H1 (cell line): ENCODE measurements at regions not wholly inside any gene's neighbourhood (a gene's known extent, or its start where the extent isn't known, plus 50 kb on each side); places are given as distances from the start of the nearest gene placed in this dataset.

Source experiments
- CTCF ChIA-PET: fragments of 300-600 bp; sonication (Branson Sonifier 250); formaldehyde crosslinking; loops from one replicate; lab custom pipeline; 2021; ENCODE audit not compliant: partially characterized antibody; lab: Charles Lee
- POLR2A ChIA-PET: fragments of 300-600 bp; sonication (Branson Sonifier 250); formaldehyde crosslinking; loops from one replicate; lab custom pipeline; 2021; ENCODE audit warnings: inconsistent platforms; ENCODE audit not compliant: partially characterized antibody; lab: Charles Lee
- DNase-seq, 2 experiments: peaks; one replicate each; pipeline versions ENCODE4 v3.0.0 to v3.0.0-alpha.2; 2010 to 2022; ENCODE audit warnings: low spot score in 2 of 2, low read depth in 1 of 2, mixed read lengths in 1 of 2
- FAIRE-seq: peaks from 2 replicates; lab custom pipeline; 2011; peaks lifted over from hg19 to GRCh38; lab: Jason Lieb, UNC
- H2AFZ ChIP-seq: 2 replicates; pipeline ENCODE4 v1.8.1; 2012; ENCODE audit warnings: low read length, inconsistent platforms
- H2AK5ac ChIP-seq: 2 replicates; pipeline ENCODE4 v1.6.1; 2013; ENCODE audit warnings: low read depth, low read length
- H2BK120ac ChIP-seq: replicated peaks from 2 replicates; pipeline ENCODE3; 2013; ENCODE audit warnings: low read depth, low read length, inconsistent platforms
- H2BK12ac ChIP-seq: 2 replicates; pipeline ENCODE4 v1.6.1; 2013; ENCODE audit warnings: low read depth, low read length
- H2BK15ac ChIP-seq: 2 replicates; pipeline ENCODE4 v1.6.1; 2013; ENCODE audit warnings: low read length
- H2BK20ac ChIP-seq: 2 replicates; pipeline ENCODE4 v1.6.1; 2013; ENCODE audit warnings: low read length
- H2BK5ac ChIP-seq: 2 replicates; pipeline ENCODE4 v1.6.1; 2013; ENCODE audit warnings: low read depth, low read length
- H3K14ac ChIP-seq: 2 replicates; pipeline ENCODE4 v1.6.1; 2013; ENCODE audit warnings: inconsistent platforms; ENCODE audit not compliant: insufficient read length
- H3K18ac ChIP-seq: 2 replicates; pipeline ENCODE4 v1.6.1; 2013; ENCODE audit warnings: low read length; ENCODE audit errors: extremely low read depth
- H3K23ac ChIP-seq: 2 replicates; pipeline ENCODE4 v1.6.1; 2013; ENCODE audit warnings: inconsistent platforms; ENCODE audit not compliant: insufficient read length
- H3K23me2 ChIP-seq: 2 replicates; pipeline ENCODE4 v1.6.1; 2013; ENCODE audit warnings: low read depth, low read length
- H3K27ac ChIP-seq: 2 replicates; pipeline ENCODE4 v1.6.1; 2011; ENCODE audit warnings: low read depth, low read length, inconsistent platforms
- H3K27me3 ChIP-seq, 4 experiments: replicated peaks in 1 of 4; 1 replicate in 1 of 4; 2 replicates in 3 of 4; pipeline versions ENCODE4 v1.6.1 to v1.8.1; 2011 to 2013; ENCODE audit warnings: low read length in 3 of 4, mild to moderate bottlenecking in 3 of 4, inconsistent platforms in 2 of 4, mixed read lengths in 2 of 4, moderate library complexity in 1 of 4; ENCODE audit not compliant: control insufficient read depth in 3 of 4, insufficient read depth in 3 of 4; ENCODE audit errors: extremely low read depth in 1 of 4
- H3K36me3 ChIP-seq, 4 experiments: 2 replicates each; pipeline versions ENCODE4 v1.6.1 to v1.8.1; 2011 to 2013; ENCODE audit warnings: mild to moderate bottlenecking in 4 of 4, low read length in 3 of 4, moderate library complexity in 2 of 4, control low read depth in 1 of 4, inconsistent platforms in 1 of 4; ENCODE audit not compliant: insufficient read depth in 4 of 4, control insufficient read depth in 2 of 4
- H3K4ac ChIP-seq: replicated peaks from 2 replicates; pipeline ENCODE3; 2013; ENCODE audit warnings: low read length, low read depth, mixed read lengths, inconsistent platforms; ENCODE audit not compliant: insufficient read length
- H3K4me1 ChIP-seq, 4 experiments: replicated peaks in 1 of 4; 1 replicate in 1 of 4; 2 replicates in 3 of 4; pipeline versions ENCODE4 v1.6.1 to v1.8.1; 2011 to 2013; ENCODE audit warnings: low read length in 3 of 4, inconsistent platforms in 2 of 4, mixed read lengths in 1 of 4; ENCODE audit not compliant: insufficient read depth in 4 of 4, control insufficient read depth in 3 of 4
- H3K4me2 ChIP-seq, 2 experiments: 2 replicates each; pipeline versions ENCODE4 v1.6.1 to v1.8.1; 2011 to 2013; ENCODE audit warnings: low read depth in 2 of 2, low read length in 2 of 2, control low read depth in 1 of 2, inconsistent platforms in 1 of 2, mild to moderate bottlenecking in 1 of 2; ENCODE audit not compliant: insufficient read depth in 1 of 2
- H3K4me3 ChIP-seq, 4 experiments: fragments of 200-600, 300-600 bp in 1 of 4; sonication (generic), shearing (Covaris generic), sonication (Bioruptor Twin) in 1 of 4; 2 replicates each; pipeline versions ENCODE4 v1.5.1 to v1.8.1; 2011 to 2016; ENCODE audit warnings: low read length in 4 of 4, low read depth in 3 of 4, control low read depth in 2 of 4, inconsistent platforms in 2 of 4, mild to moderate bottlenecking in 2 of 4, mixed read lengths in 1 of 4, moderate library complexity in 1 of 4; ENCODE audit not compliant: insufficient read depth in 2 of 4; ENCODE audit errors: extremely low read depth in 1 of 4
- H3K56ac ChIP-seq: replicated peaks from 2 replicates; pipeline ENCODE3; 2013; ENCODE audit warnings: low read depth, mild to moderate bottlenecking, mixed read lengths, low read length, inconsistent platforms; ENCODE audit not compliant: insufficient read length
- H3K79me1 ChIP-seq: 2 replicates; pipeline ENCODE4 v1.6.1; 2013; ENCODE audit warnings: low read depth, low read length, control low read depth
- H3K79me2 ChIP-seq, 2 experiments: 2 replicates each; pipeline versions ENCODE4 v1.6.1 to v1.8.1; 2012 to 2013; ENCODE audit warnings: low read length in 2 of 2, mild to moderate bottlenecking in 2 of 2, inconsistent platforms in 1 of 2; ENCODE audit not compliant: insufficient read depth in 2 of 2, control insufficient read depth in 1 of 2
- H3K9ac ChIP-seq, 4 experiments: replicated peaks in 1 of 4; 1 replicate in 1 of 4; 2 replicates in 3 of 4; pipeline versions ENCODE4 v1.6.1 to v1.8.1; 2011 to 2013; ENCODE audit warnings: low read depth in 3 of 4, low read length in 3 of 4, control low read depth in 2 of 4, mild to moderate bottlenecking in 2 of 4, moderate library complexity in 2 of 4, inconsistent platforms in 1 of 4; ENCODE audit errors: extremely low read depth in 1 of 4
- H3K9me3 ChIP-seq, 2 experiments: 2 replicates each; pipeline versions ENCODE4 v1.6.1 to v1.8.1; 2012 to 2013; ENCODE audit warnings: mild to moderate bottlenecking in 2 of 2, moderate library complexity in 2 of 2, control low read depth in 1 of 2, inconsistent platforms in 1 of 2, low read depth in 1 of 2, low read length in 1 of 2, mixed read lengths in 1 of 2; ENCODE audit not compliant: insufficient read depth in 2 of 2
- H4K20me1 ChIP-seq, 2 experiments: replicated peaks in 1 of 2; 2 replicates each; pipeline versions ENCODE3 to v1.8.1; 2011 to 2013; ENCODE audit warnings: inconsistent platforms in 2 of 2, low read length in 2 of 2, mild to moderate bottlenecking in 1 of 2; ENCODE audit not compliant: insufficient read depth in 2 of 2, control insufficient read depth in 1 of 2
- H4K5ac ChIP-seq: 2 replicates; pipeline ENCODE4 v1.6.1; 2013; ENCODE audit warnings: low read length, low read depth, mixed read lengths, inconsistent platforms; ENCODE audit not compliant: insufficient read length
- H4K8ac ChIP-seq: 2 replicates; pipeline ENCODE4 v1.8.0; 2013; ENCODE audit warnings: mild to moderate bottlenecking, moderate library complexity, low read length, inconsistent platforms; ENCODE audit not compliant: insufficient read depth; ENCODE audit errors: extremely low read depth
- H4K91ac ChIP-seq: replicated peaks from 2 replicates; pipeline ENCODE3; 2013; ENCODE audit warnings: low read length, mixed read lengths, inconsistent platforms; ENCODE audit not compliant: insufficient read length
- ASH2L ChIP-seq: fragments of 200-600, 300-600 bp; sonication (generic); IDR thresholded peaks from one replicate; pipeline ENCODE4 v1.7.1; 2017; ENCODE audit warnings: low read length
- BRCA1 ChIP-seq: IDR thresholded peaks from 2 replicates; pipeline ENCODE4 v1.6.1; 2012; ENCODE audit warnings: low read depth, low read length, improper control_type of control experiment
- CEBPB ChIP-seq: IDR thresholded peaks from 2 replicates; pipeline ENCODE4 v1.6.1; 2012; ENCODE audit warnings: low read depth, low read length
- GABPA ChIP-seq: IDR thresholded peaks from 2 replicates; pipeline ENCODE4 v1.6.1; 2011; ENCODE audit warnings: mild to moderate bottlenecking, low read length, moderate library complexity, borderline replicate concordance; ENCODE audit not compliant: insufficient read depth
- GTF2F1 ChIP-seq: IDR thresholded peaks from 2 replicates; pipeline ENCODE4 v1.6.1; 2012; ENCODE audit warnings: low read depth, low read length, improper control_type of control experiment, borderline replicate concordance
- JUN ChIP-seq: IDR thresholded peaks from 2 replicates; pipeline ENCODE4 v1.6.1; 2011; ENCODE audit warnings: low read depth, mild to moderate bottlenecking, improper control_type of control experiment, low read length
- KDM5A ChIP-seq: fragments of 200-600 bp; IDR thresholded peaks from 2 replicates; pipeline ENCODE4 v1.7.1; 2012; ENCODE audit warnings: mild to moderate bottlenecking, low read length, inconsistent platforms, mixed read lengths
- NANOG ChIP-seq: IDR thresholded peaks from 2 replicates; pipeline ENCODE4 v1.6.1; 2011; ENCODE audit warnings: low read length, low read depth, mild to moderate bottlenecking, inconsistent platforms; ENCODE audit not compliant: insufficient read depth, poor library complexity, severe bottlenecking
- POLR2A ChIP-seq, 2 experiments: IDR thresholded peaks; 1 replicate in 1 of 2; 2 replicates in 1 of 2; pipeline ENCODE4 v1.6.1; 2011; ENCODE audit warnings: low read depth in 2 of 2, low read length in 2 of 2, mild to moderate bottlenecking in 2 of 2; ENCODE audit errors: control extremely low read depth in 1 of 2
- RNF2 ChIP-seq: fragments of 200-900, 300-1000 bp; sonication (generic); IDR thresholded peaks from 2 replicates; pipeline ENCODE4 v1.7.1; 2016; ENCODE audit warnings: borderline replicate concordance, low read depth, mild to moderate bottlenecking, antibody characterized with exemption, low read length; ENCODE audit not compliant: poor library complexity, severe bottlenecking; ENCODE audit errors: missing control alignments
- TBP ChIP-seq: IDR thresholded peaks from 2 replicates; pipeline ENCODE4 v1.6.1; 2011; ENCODE audit warnings: low read depth, low read length, improper control_type of control experiment
- WGBS, 2 experiments: shearing (Covaris generic) in 1 of 2; methylation state at CpG; one replicate each; pipeline versions ENCODE4 v1.1.6 to v1.1.7; 2013 to 2015; ENCODE audit warnings: low lambda C conversion rate in 2 of 2, mixed read lengths in 2 of 2, inconsistent platforms in 1 of 2, low coverage in 1 of 2, missing lambda C conversion rate in 1 of 2; ENCODE audit not compliant: insufficient replicate concordance in 2 of 2, insufficient coverage in 1 of 2, insufficient read length in 1 of 2; ENCODE audit errors: extremely low coverage in 1 of 2, missing lambda C conversion rate in 1 of 2; 5-methylcytosine and 5-hydroxymethylcytosine counted together

GRCh38 chr15:26391567-26392194 lies 381.2 kb downstream of the GABRB3 start:
- no peak overlapping the region for H3K14ac ChIP-seq
- no peak for TF ChIP-seq KDM5A
- no peak for TF ChIP-seq BRCA1
- no peak for TF ChIP-seq RNF2
- TF ChIP-seq ASH2L = no peak
- no peak for TF ChIP-seq GTF2F1
- TF ChIP-seq NANOG = no peak
- TF ChIP-seq POLR2A (IDR thresholded peaks at IDR 0.05; ENCODE audit: control extremely low read depth in 1 of 2, low read depth in 2 of 2, low read length in 2 of 2) = no peak
- TF ChIP-seq GABPA = no peak
- TF ChIP-seq CEBPB = no peak
- no peak for TF ChIP-seq JUN
- no peak for TF ChIP-seq TBP
- H3K79me2 ChIP-seq = no peaks in the 10 kb centered on the region
- no peak overlapping the region for H3K4me3 ChIP-seq
- no peak overlapping the region for H3K56ac ChIP-seq
- no peaks in the 10 kb centered on the region for H3K9me3 ChIP-seq
- H4K91ac ChIP-seq = no peak overlapping the region
- H2BK5ac ChIP-seq = no peak overlapping the region
- H2BK15ac ChIP-seq = no peak overlapping the region
- no peaks in the 10 kb centered on the region for H3K79me1 ChIP-seq
- no peak overlapping the region for H3K9ac ChIP-seq
- H2AFZ ChIP-seq = no peak overlapping the region
- no peak overlapping the region for H3K23ac ChIP-seq
- FAIRE-seq (no peak), DNase-seq (no peak)
- no peak overlapping the region for H2BK12ac ChIP-seq
- H4K8ac ChIP-seq = no peak overlapping the region
- no peak overlapping the region for H2AK5ac ChIP-seq
- ChIA-PET CTCF (interaction anchor here (0.6 to 1.0 kb wide), 2 partner anchors 131 to 444 kb away, joined by 3 read pairs; no protein-coding TSS in a partner anchor), POLR2A (no interaction called here)
- no peak overlapping the region for H4K5ac ChIP-seq
- no peak overlapping the region for H2BK20ac ChIP-seq
- peaks cover 0 to 5% (median 0%) of the 10 kb centered on the region in 4 experiments; a peak in 1 of 7 replicates for H3K4me1 ChIP-seq
- no peak overlapping the region for H3K4me2 ChIP-seq
- no peaks in the 10 kb centered on the region for H3K23me2 ChIP-seq
- H3K27me3 ChIP-seq = no peaks in the 10 kb centered on the region
- H3K4ac ChIP-seq = no peak overlapping the region
- H3K18ac ChIP-seq = no peak overlapping the region
- H2BK120ac ChIP-seq = no peak overlapping the region
- H3K36me3 ChIP-seq = no peaks in the 10 kb centered on the region
- no peaks in the 10 kb centered on the region for H4K20me1 ChIP-seq
- H3K27ac ChIP-seq = no peak overlapping the region
- WGBS, 2 experiments = 90% methylated on average over 5 of the region's 5 CpGs; no CpG with 5 or more reads in 1 of the 2 experiments
